ENCODE measurements at regions not wholly inside any gene's neighbourhood (a gene's known extent, or its start where the extent isn't known, plus 50 kb on each side); places are given as distances from the start of the nearest gene placed in this dataset.

GRCh38 chr6:81238390-81238789, 514.1 kb downstream of the TENT5A start:
- DNase-seq (ENCODE audit: low spot score) = no peak

DNA sequence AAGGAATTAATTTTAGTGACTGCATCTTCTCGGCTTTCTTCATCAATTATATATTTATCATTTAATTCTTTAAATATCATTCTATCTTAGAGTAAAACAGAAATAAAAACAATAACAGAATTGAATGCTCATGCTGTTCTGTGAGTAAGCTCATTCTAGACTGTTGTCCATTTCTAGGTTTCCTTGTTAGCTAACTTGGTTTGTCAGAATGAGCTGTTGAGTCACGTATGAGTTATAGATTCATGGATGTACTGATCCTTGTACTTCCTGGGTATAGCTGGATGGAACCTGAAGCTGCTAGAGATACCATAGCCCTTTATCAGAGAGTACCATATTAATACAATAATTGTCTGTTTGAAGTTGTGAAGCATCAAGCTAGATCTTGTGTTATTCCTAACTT, 515.3 kb downstream of the TENT5A start:
- DNase-seq (ENCODE audit: low spot score) = no peak

GRCh38 chr6:81235512-81235911, 517.0 kb downstream of the TENT5A start:
- DNase-seq (ENCODE audit: low spot score) = no peak

GRCh38 chr6:81233990-81234389, 518.5 kb downstream of the TENT5A start:
- no peak for DNase-seq (ENCODE audit: low spot score)

DNA sequence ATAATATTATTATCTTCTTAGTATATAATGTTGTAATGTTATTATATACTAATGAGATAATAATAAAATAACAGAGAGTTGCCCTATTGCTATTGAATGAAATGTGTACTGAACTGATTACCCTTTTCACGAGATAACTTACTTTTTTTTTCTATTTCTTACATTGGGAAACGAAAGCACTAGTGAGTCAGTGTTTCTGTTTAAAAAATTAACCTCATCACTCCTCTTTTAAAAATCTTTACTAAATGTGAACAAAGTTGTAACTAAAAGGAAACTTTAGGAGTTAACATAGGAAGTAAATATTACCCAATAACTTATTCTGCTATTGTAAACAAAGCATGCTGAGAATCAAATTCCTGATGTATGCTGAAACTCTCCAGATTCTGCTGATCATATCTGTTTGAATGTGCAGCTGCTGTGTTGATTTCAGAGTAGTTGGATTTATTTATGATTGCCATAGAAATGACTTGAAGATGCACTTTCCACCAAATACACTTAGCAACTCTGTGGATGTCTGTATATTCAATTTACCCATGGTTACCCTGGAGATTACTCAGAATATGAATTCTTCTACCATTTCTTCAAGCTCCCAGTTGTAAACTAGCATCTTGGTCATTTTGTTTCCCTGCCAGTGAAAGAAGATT, 523.4 kb downstream of the TENT5A start:
- DNase-seq (ENCODE audit: low spot score) = peak; percentile 9

- DNase-seq (ENCODE audit: low spot score) = no peak
Observed at GRCh38 chr6:81226957-81227356, 525.5 kb downstream of the TENT5A start.

DNA sequence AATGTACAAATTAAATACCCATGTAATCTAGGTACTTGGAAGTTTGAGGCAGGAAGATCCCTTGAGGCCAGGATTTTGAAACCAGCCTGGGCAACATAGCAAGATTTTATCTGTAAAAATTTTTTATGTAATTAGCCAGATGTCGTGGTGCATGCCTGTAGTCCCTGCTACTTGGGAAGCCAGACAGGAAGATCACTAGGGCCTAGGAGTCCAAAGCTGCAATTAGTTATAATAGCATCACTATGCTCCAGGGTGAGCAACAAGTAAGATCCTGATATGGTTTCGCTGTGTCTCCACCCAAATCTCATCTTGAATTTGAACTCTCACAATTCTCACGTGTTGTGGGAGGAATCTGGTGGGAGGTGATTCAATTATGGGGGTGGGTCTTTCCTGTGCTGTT, 535.8 kb downstream of the TENT5A start:
- DNase-seq (ENCODE audit: low spot score) = no peak

DNA sequence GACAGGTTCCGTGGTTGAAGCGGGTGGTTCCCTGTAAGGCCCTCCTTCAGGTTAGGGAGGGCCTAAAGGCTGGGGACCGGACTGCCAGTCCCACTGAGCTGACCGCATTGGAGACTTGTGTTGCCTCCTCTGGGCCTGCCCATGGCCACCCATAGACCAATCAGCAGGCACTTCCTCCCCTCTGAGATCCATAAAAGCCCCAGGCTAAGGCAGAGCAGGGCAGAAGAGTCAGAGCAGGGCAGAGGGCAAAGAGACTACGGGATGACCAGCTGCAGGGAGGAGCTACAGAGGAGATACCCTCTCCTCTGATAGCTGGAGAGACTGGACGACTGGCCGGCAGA, 537.4 kb downstream of the TENT5A start:
- DNase-seq (ENCODE audit: low spot score) = no peak

DNA sequence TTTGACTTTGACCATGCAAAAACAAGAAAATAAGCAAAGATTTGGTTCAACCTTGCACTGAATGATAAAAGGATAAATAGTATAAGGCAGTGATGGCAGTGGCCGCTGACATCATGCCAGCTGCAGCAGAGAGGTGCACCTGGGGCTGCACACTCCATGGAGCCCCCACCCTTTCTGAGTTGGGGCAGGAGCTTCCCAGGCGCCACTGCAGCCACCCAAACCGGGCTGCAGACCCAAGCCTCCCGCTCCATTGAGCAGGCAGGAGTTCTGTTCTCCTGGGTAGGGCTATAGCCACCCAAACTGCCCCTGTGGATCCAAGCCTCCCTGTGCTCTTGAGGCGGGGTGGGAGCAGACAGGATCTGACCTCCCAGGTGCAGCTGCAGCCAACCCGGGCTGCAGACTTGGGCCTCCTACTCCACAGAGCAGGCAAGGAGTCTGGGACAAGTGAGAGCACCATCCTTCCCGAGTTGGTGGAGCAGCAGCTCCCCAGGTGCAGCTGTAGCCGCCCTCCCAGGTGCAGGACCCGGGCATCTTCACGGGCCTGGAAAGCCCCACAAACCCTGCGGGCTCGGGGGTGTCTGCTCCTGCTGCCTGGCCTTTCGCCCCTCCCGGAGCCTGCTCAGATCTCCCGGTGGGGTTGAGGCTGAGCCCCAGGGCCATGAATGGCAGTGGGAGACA, 537.9 kb downstream of the TENT5A start:
- no peak for DNase-seq (ENCODE audit: low spot score)

- no peak for DNase-seq (ENCODE audit: low spot score)
Observed at GRCh38 chr6:81204731-81205130, 547.8 kb downstream of the TENT5A start.

GRCh38 chr6:81194374-81194773, 558.1 kb downstream of the TENT5A start:
- DNase-seq (ENCODE audit: low spot score) = no peak

DNA sequence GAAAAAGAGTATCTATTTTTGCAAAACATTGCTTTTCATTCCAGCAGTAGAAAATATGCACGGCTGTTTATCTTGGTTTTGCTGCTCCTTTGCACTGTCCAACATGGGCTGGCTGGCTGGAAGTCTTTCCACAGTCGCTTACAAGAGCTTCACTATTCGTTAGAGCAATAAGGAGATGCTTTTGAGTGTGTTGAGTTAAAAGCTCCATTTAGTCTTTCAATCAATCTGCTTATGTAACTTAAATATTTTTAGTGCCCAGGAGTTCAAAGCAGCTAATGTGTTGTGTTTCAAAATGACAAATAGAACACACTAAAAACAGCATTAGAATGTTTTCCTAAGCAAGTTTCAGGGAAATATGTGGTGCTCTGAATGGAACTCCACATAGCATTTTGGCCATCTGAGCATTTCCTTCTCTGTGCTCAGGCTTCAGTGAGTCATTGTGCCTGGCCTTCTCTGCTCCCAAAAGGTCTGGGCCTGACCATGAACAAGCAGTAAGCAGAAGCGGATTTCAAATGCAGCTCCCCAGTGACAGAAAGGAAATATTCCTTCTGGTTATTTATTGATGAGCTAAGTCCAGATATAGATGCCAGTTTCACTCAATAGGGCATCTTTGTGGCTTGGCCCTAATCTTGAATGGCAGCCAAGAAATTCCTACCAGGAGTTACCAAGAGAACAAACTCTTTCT, 580.3 kb downstream of the TENT5A start:
- no peak for DNase-seq (ENCODE audit: low spot score)

GRCh38 chr6:81169166-81169565, 583.3 kb downstream of the TENT5A start:
- no peak for DNase-seq (ENCODE audit: low spot score)

DNA sequence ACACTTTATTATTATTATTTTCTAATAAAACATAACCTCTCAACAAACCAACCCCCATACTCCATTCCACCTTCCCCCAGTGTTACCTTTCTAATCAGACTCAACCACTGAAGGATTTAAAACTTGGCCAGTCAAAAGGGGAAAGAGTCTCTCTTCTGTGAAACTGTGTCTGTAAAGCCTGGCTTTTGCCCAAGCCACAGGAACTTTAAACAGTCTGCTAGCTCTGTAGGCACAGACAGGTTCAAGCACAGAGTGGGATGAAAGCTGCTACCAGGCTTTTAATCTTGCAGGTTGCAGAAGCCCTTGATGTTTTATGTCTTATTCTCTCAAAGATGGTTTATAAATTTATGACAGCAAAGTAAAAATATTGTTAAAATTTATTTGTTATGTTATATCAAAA, 585.7 kb downstream of the TENT5A start:
- DNase-seq (ENCODE audit: low spot score) = no peak

GRCh38 chr6:81158956-81159355, 593.5 kb downstream of the TENT5A start:
- DNase-seq (ENCODE audit: low spot score) = no peak

DNA sequence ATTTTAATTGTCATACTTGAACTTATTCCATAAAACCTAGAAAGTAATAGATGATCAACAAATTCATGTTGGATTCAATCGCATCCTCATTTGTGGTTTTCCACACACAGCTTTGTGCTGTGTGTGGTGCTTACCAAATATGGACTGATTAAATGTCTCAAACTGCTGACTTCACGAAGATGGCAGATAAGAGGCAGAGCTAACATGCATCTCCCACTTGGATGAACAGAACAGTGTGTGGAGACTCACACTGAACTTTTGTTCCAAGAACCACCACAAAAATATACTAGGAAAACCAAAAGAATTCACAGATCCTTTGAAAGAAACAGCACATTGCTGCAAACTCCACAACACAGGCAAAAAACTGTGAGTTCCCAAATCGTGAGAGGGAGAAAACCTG, 603.7 kb downstream of the TENT5A start:
- no peak for DNase-seq (ENCODE audit: low spot score)

DNA sequence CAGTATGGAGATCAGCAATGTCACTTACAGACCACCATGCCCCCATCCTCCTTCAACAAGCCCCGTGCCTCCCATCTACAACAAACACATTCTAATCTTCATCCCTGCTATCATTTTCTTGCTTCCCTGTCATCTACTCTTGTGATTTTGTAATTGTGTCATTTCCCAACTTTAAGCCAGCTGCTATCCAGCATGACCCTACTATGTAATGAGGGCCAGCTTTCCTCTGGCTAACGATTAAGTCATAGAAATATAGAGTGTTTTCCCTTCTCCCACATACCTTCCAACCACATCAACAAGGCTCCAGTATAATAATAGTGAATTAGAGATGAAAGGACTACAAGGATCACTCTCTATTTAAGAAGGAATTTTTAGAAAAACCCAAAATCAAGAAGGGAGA, 607.0 kb downstream of the TENT5A start:
- no peak for DNase-seq (ENCODE audit: low spot score)

- DNase-seq (ENCODE audit: low spot score) = no peak
Observed at GRCh38 chr6:81144346-81144745, 608.1 kb downstream of the TENT5A start.

GRCh38 chr6:81138236-81138635, 614.2 kb downstream of the TENT5A start:
- no peak for DNase-seq (ENCODE audit: low spot score)

- DNase-seq (ENCODE audit: low spot score) = no peak
Observed at GRCh38 chr6:81130969-81131368, 621.5 kb downstream of the TENT5A start.

- DNase-seq (ENCODE audit: low spot score) = no peak
Observed at GRCh38 chr6:81130061-81130460, 622.4 kb downstream of the TENT5A start.

DNA sequence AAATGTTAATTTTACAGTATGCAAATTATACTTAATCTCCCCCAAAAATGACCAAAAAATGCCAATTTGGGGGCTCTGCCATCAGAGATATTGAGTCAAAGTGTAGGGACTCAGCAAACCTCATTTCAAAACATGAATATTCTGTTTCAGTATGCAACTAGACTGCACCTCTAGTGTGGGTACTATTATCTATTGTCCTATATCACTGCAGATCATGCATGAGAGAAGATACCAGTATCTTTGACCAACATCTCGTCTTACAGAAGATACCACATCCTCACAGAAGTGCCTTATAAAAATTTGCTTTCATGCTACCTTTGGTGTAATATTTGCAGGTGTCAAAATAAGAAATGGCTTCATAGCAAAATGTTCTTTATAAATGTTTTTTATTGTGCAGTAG, 623.8 kb downstream of the TENT5A start:
- no peak for DNase-seq (ENCODE audit: low spot score)

DNA sequence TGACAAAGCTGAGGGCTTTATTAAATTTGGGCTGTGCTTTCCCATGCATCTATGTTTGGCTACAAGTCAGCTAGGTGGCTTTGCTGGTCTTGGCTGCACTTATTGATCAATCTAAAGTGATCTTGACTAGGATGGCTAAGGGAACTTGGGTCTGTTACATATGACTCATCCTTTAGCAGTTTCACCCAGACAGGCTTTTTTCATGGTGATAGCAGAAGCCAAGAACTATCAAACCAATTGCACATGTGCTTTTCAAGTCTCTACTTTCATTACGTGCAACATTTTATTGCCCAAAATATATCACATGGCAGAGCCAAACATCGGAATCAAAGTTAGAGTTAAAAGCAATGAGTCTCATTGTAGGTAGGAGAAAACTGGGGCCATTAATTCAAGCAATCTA, 626.3 kb downstream of the TENT5A start:
- no peak for DNase-seq (ENCODE audit: low spot score)

DNA sequence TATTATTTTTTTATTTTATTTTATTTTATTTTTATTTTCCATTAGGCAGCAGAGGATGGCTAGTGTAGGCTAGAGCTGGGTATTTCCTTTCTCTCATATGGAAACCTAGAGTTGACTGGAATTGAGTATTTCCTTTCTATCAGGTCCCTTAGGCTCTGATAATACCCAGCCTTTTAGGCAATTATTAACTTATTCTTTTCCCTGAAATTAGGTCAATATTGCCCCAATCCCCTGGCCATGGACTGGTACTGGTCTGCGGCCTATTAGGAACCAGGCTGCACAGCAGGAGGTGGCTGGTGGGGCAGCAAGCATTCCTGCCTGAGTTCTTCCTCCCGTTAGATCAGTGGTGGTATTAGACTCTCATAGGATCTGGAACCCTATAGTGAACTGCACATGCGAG, 632.2 kb downstream of the TENT5A start:
- DNase-seq (ENCODE audit: low spot score) = no peak

All from HuH-7.5 (cell line).